ENCODE measurements at regions not wholly inside any gene's neighbourhood (a gene's known extent, or its start where the extent isn't known, plus 50 kb on each side); places are given as distances from the start of the nearest gene placed in this dataset.

GRCh38 chr2:240213476-240214421, 73.3 kb upstream of the OTOS start:
- Mint-ChIP-seq H3K9me3 (no peaks in the 10 kb centered on the region), H3K27me3 (peaks cover 6% of the 10 kb centered on the region), H3K4me1 (ENCODE audit: low read depth) (no peaks in the 10 kb centered on the region), H3K27ac (no peak overlapping the region), H3K36me3 (ENCODE audit: low read depth) (no peaks in the 10 kb centered on the region), H3K4me3 (no peak overlapping the region)
- DNase-seq = no peak

- no peaks in the 10 kb centered on the region for H3K9me3 Mint-ChIP-seq
- H3K36me3 Mint-ChIP-seq (ENCODE audit: low read depth) = no peaks in the 10 kb centered on the region
- no peak overlapping the region for H3K27ac Mint-ChIP-seq
- no peaks in the 10 kb centered on the region for H3K4me1 Mint-ChIP-seq (ENCODE audit: low read depth)
- peaks cover 12% of the 10 kb centered on the region for H3K27me3 Mint-ChIP-seq
- no peak overlapping the region for H3K4me3 Mint-ChIP-seq
- DNase-seq = no peak
These were observed 74.6 kb upstream of the OTOS start for GRCh38 chr2:240214790-240215675.

GRCh38 chr2:240215676-240216051, 75.2 kb upstream of the OTOS start:
- H3K9me3 Mint-ChIP-seq = no peaks in the 10 kb centered on the region
- no peak overlapping the region for H3K27ac Mint-ChIP-seq
- H3K4me1 Mint-ChIP-seq (ENCODE audit: low read depth) = no peaks in the 10 kb centered on the region
- H3K4me3 Mint-ChIP-seq = no peak overlapping the region
- no peak for DNase-seq
- peaks cover 14% of the 10 kb centered on the region for H3K27me3 Mint-ChIP-seq
- H3K36me3 Mint-ChIP-seq (ENCODE audit: low read depth) = no peaks in the 10 kb centered on the region

- no peaks in the 10 kb centered on the region for H3K4me1 Mint-ChIP-seq (ENCODE audit: low read depth)
- H3K27ac Mint-ChIP-seq = no peak overlapping the region
- H3K9me3 Mint-ChIP-seq = no peaks in the 10 kb centered on the region
- peaks cover 11% of the 10 kb centered on the region for H3K27me3 Mint-ChIP-seq
- no peaks in the 10 kb centered on the region for H3K36me3 Mint-ChIP-seq (ENCODE audit: low read depth)
- H3K4me3 Mint-ChIP-seq = no peak overlapping the region
- no peak for DNase-seq
These were observed 75.7 kb upstream of the OTOS start for GRCh38 chr2:240216167-240216566.

GRCh38 chr2:240217431-240218301, 77.2 kb upstream of the OTOS start:
- Mint-ChIP-seq H3K27ac (no peak overlapping the region), H3K36me3 (ENCODE audit: low read depth) (no peaks in the 10 kb centered on the region), H3K9me3 (no peaks in the 10 kb centered on the region), H3K27me3 (peaks cover 11% of the 10 kb centered on the region), H3K4me1 (ENCODE audit: low read depth) (no peaks in the 10 kb centered on the region), H3K4me3 (no peak overlapping the region)
- DNase-seq = no peak

- DNase-seq = no peak
These were observed 78.9 kb upstream of the OTOS start for GRCh38 chr2:240219208-240219890.

GRCh38 chr2:240220371-240220770, 79.9 kb upstream of the OTOS start:
- H3K27ac Mint-ChIP-seq = no peak overlapping the region

More at GRCh38 chr2:240219208-240219890, 78.9 kb upstream of the OTOS start:
- no peaks in the 10 kb centered on the region for H3K36me3 Mint-ChIP-seq (ENCODE audit: low read depth)
- H3K4me3 Mint-ChIP-seq = no peak overlapping the region
- no peak overlapping the region for H3K27ac Mint-ChIP-seq
- no peaks in the 10 kb centered on the region for H3K4me1 Mint-ChIP-seq (ENCODE audit: low read depth)
- no peaks in the 10 kb centered on the region for H3K9me3 Mint-ChIP-seq
- peaks cover 24% of the 10 kb centered on the region for H3K27me3 Mint-ChIP-seq

GRCh38 chr2:240223631-240224030, 83.2 kb upstream of the OTOS start:
- Mint-ChIP-seq H3K36me3 (ENCODE audit: low read depth) (peaks cover 2% of the 10 kb centered on the region), H3K27ac (no peak overlapping the region), H3K4me3 (no peak overlapping the region), H3K9me3 (peaks cover 2% of the 10 kb centered on the region), H3K27me3 (peaks cover 48% of the 10 kb centered on the region), H3K4me1 (ENCODE audit: low read depth) (no peaks in the 10 kb centered on the region)
- DNase-seq = no peak

More at GRCh38 chr2:240220371-240220770, 79.9 kb upstream of the OTOS start:
- Mint-ChIP-seq H3K27me3 (peaks cover 33% of the 10 kb centered on the region), H3K4me1 (ENCODE audit: low read depth) (no peaks in the 10 kb centered on the region), H3K36me3 (ENCODE audit: low read depth) (no peaks in the 10 kb centered on the region), H3K4me3 (no peak overlapping the region), H3K9me3 (no peaks in the 10 kb centered on the region)
- no peak for DNase-seq

GRCh38 chr2:240224676-240225075, 84.2 kb upstream of the OTOS start:
- H3K4me3 Mint-ChIP-seq = no peak overlapping the region
- peaks cover 2% of the 10 kb centered on the region for H3K9me3 Mint-ChIP-seq
- H3K36me3 Mint-ChIP-seq (ENCODE audit: low read depth) = peaks cover 2% of the 10 kb centered on the region
- no peak for DNase-seq
- H3K27ac Mint-ChIP-seq = no peak overlapping the region
- H3K4me1 Mint-ChIP-seq (ENCODE audit: low read depth) = peaks cover 2% of the 10 kb centered on the region
- H3K27me3 Mint-ChIP-seq = peaks cover 55% of the 10 kb centered on the region

- no peak for DNase-seq
- Mint-ChIP-seq H3K4me3 (no peak overlapping the region), H3K36me3 (ENCODE audit: low read depth) (peaks cover 2% of the 10 kb centered on the region), H3K27ac (no peak overlapping the region), H3K27me3 (peaks cover 55% of the 10 kb centered on the region), H3K9me3 (peaks cover 2% of the 10 kb centered on the region), H3K4me1 (ENCODE audit: low read depth) (peaks cover 2% of the 10 kb centered on the region)
These were observed 84.7 kb upstream of the OTOS start for GRCh38 chr2:240225131-240225530.

GRCh38 chr2:240225660-240226475, 85.4 kb upstream of the OTOS start:
- H3K4me3 Mint-ChIP-seq = no peak overlapping the region
- peaks cover 57% of the 10 kb centered on the region for H3K27me3 Mint-ChIP-seq
- peaks cover 2% of the 10 kb centered on the region for H3K9me3 Mint-ChIP-seq
- peaks cover 2% of the 10 kb centered on the region for H3K36me3 Mint-ChIP-seq (ENCODE audit: low read depth)
- no peak for DNase-seq
- H3K4me1 Mint-ChIP-seq (ENCODE audit: low read depth) = peaks cover 2% of the 10 kb centered on the region
- H3K27ac Mint-ChIP-seq = no peak overlapping the region

GRCh38 chr2:240226672-240227537, 86.4 kb upstream of the OTOS start:
- peaks cover 2% of the 10 kb centered on the region for H3K4me1 Mint-ChIP-seq (ENCODE audit: low read depth)
- H3K27me3 Mint-ChIP-seq = peaks cover 64% of the 10 kb centered on the region
- H3K27ac Mint-ChIP-seq = no peak overlapping the region
- H3K36me3 Mint-ChIP-seq (ENCODE audit: low read depth) = peaks cover 2% of the 10 kb centered on the region
- peak; percentile 16 for DNase-seq
- no peak overlapping the region for H3K4me3 Mint-ChIP-seq
- peaks cover 2% of the 10 kb centered on the region for H3K9me3 Mint-ChIP-seq

All from activated T-cell treated with anti-CD3 and anti-CD28 coated beads, Interleukin-2, amount 50 U/mL, for 24 hours (primary cell).